Gastrocnemius medialis (tissue), 4 donors: ENCODE measurements at regions not wholly inside any gene's neighbourhood (a gene's known extent, or its start where the extent isn't known, plus 50 kb on each side); places are given as distances from the start of the nearest gene placed in this dataset.

Experiments
- POLR2A ChIP-seq, 2 donors: fragments of 450-650 bp; IDR thresholded peaks; one replicate each; pipeline ENCODE4 v1.6.1; 2017; ENCODE audit warnings: antibody characterized with exemption in 2 of 2, mild to moderate bottlenecking in 2 of 2, moderate library complexity in 2 of 2
- TF ChIP-seq, protein P1 (sequence below), 5 experiments: fragments of 450-650 bp in 3 of 5; fragments of 200-600 bp in 2 of 5; sonication (generic) in 2 of 5; IDR thresholded peaks in 4 of 5; conservative IDR thresholded peaks in 1 of 5; 1 replicate in 4 of 5; 2 replicates in 1 of 5; pipeline ENCODE4 v1.5.1; 2016 to 2019; ENCODE audit warnings: antibody characterized with exemption in 5 of 5, mild to moderate bottlenecking in 3 of 5, moderate library complexity in 3 of 5

- TF ChIP-seq, protein P1, sequence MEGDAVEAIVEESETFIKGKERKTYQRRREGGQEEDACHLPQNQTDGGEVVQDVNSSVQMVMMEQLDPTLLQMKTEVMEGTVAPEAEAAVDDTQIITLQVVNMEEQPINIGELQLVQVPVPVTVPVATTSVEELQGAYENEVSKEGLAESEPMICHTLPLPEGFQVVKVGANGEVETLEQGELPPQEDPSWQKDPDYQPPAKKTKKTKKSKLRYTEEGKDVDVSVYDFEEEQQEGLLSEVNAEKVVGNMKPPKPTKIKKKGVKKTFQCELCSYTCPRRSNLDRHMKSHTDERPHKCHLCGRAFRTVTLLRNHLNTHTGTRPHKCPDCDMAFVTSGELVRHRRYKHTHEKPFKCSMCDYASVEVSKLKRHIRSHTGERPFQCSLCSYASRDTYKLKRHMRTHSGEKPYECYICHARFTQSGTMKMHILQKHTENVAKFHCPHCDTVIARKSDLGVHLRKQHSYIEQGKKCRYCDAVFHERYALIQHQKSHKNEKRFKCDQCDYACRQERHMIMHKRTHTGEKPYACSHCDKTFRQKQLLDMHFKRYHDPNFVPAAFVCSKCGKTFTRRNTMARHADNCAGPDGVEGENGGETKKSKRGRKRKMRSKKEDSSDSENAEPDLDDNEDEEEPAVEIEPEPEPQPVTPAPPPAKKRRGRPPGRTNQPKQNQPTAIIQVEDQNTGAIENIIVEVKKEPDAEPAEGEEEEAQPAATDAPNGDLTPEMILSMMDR (IDR thresholded peaks at IDR 0.05 in 4 of 5, conservative IDR thresholded peaks at IDR 0.05 in 1 of 5), result no peak
- no peak for TF ChIP-seq POLR2A (IDR thresholded peaks at IDR 0.05)
These were observed 108.6 kb upstream of the VRK1 start for GRCh38 chr14:96688629-96689028.
